Renal pelvis (tissue), 1 donor: ENCODE measurements at regions not wholly inside any gene's neighbourhood (a gene's known extent, or its start where the extent isn't known, plus 50 kb on each side); places are given as distances from the start of the nearest gene placed in this dataset.

Experiments used
- DNase-seq: peaks from one replicate; pipeline ENCODE4 v3.0.0-alpha.2; 2013

DNA sequence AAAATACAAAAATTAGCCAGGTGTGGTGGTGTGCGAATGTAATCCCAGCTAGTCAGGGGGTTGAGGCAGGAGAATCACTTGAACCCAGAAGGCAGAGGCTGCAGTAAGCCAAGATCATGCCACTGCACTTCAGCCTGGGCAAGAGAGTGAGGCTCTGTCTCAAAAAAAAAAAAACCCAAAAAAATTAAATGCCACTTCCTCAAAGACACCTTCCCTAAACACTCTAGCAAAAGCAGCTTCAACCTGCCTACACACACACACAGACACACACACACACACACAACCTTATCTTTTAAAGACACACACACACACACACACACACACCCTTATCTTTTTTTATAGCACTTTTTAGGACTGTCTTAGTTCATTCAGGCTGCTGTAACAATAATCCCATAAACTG, 201.7 kb upstream of the PSMD7 start:
- DNase-seq: no peak

DNA sequence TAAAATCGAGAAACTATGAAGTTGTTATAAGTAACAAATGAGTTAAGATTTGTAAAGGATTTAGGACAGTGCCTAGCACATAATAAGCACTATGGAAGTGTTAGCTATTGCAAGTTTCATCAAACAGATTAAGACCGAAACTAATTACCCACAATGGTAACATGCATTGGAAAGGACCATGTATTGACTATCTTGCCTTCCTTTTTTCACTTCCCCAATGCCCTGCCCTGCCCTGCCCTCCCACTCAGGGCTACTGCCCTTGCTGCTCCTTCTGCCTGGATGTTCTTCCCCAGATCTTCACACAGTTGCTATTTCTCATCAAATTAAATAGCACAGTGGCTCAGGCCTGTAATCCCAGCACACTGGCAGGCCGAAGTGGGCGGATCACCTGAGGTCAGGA, 202.1 kb upstream of the PSMD7 start:
- no peak for DNase-seq

DNA sequence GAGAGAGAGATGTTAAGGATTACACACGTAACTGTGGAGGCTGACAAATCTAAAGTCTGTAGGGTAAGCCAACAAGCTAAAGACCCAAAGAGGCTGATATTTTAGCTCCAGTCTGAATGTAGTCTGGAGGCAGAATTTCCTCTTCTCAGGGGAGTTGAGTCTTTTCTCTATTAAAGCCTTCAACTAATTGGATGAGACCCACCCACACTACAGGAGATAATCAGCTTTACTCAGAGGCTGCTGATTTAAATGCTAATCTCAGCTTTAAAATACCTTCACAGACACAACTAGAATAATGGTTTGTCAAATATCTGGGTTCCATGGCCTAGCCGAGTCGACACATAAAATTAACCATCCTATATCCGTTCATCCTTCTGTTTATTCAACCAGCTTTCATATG, 204.3 kb upstream of the PSMD7 start:
- no peak for DNase-seq

DNA sequence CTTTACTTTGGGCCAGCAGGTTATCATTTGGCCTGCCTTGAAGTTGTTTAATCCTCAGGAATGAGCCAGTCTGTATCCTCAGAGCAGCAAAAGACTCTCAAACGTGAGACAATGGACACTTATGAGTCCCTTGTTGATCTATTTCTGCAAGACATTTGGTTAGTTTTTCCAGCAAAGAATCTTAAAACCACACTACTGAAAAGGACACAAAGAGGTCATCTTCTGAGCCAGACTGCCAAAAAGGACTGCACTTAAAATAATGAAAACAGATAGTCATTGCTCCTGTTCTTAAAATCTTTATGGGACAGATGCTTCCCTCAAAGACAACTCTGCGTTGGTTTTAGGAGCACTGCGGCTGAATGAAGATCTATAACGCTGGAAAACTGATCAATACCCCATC, 205.7 kb upstream of the PSMD7 start:
- no peak for DNase-seq

DNA sequence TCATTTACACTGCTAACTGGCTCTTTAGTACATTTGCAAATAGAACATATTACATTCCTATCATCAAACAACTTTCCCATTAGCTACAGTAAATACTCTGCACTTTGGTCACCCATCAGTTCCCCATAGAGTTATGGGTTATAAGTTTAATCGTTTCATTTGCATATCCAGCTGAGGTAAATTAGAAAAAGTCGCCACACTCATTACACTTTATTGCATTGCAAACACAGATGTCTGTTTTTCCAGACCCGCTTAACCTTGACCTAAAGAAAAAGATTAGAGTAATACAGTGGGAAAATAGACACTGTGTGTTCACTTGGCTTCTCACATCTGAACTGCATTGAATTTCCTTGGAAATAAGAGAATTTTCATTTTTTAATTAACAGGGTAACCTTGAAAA, 213.1 kb upstream of the PSMD7 start:
- no peak for DNase-seq

DNA sequence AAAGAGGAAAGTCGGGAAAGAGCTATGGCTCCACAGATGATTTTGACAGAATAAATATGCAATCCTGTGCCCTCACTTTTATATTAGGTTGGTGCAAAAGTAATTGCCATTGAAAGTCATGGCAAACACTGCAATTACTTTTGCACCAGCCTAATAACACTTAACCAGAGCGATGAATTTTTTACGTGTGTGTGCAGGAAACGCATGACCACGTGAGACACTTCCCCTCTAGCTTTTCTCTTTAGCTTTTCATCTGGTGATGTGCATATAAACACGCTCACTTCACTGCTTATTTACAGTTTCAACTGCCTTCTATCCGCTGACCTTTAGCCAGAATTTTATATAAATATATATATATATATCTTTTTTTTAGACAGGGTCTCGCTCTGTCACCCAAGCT, 216.3 kb upstream of the PSMD7 start:
- no peak for DNase-seq

DNA sequence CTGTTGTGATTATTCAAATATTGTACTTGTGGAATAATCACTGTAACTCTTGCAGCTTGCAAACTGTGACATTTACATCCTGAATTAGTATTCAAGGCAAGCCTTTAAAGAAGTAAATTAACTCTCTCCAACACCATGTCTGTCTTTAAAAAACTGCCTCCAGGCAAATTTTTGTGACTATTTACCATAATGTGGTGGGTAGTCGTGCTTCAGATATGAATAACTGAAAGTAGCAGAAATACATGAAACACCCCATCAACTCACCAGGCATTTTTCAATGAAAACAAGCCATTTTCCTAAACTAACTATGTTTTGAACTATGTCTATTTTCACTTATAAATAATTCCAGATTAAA, 217.4 kb upstream of the PSMD7 start:
- no peak for DNase-seq

DNA sequence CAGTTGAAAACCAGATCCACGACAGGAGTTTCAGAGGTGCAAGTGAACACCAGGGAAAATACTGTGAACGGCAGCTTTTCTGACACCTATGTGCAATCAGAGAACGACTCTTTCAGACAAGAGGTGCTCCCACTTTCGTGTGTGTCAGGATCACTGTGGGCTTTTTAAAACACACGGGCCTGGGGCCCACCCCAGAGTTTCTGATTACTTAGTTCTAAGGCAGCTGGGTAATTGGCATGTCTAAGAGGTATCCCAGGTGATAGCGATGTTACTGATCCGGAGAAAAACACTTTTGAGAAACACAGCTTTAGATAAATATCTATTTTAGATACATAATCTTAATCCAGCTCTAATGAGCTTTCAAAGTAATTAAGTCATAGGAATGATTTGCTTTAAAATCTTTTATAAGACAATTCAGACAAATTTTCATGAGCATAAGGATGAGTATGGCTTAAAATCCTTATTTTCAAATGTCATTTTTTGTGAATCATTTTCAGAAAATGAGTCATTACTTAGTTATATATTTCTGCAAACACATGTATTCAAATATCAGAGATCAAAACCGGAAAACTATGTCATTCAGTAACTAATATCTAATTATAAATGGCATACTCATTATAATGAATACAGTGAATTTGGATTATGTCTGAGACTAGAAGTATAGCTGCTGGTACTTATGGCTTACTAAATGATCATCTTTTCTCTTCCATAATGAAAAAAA, 217.9 kb upstream of the PSMD7 start:
- DNase-seq: no peak

DNA sequence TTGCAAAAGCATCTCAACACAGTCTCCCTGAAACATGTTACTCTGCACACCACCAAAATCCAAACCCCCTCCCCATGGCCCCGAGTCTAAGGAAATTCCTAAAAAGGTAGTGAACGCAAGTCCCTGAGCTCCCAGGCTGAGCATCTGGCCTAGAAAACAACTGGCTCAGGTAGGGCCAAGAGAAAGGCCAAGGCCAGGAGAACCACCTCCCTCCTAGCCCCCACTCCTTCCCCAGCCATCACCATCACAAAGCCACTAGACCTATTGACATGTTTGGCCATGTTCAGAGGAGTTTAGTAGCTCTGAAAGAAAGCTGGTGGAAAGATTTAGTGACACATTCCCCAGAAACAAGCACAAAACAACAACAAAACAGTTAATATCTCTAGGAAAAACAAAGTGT, 220.0 kb upstream of the PSMD7 start:
- DNase-seq: no peak

DNA sequence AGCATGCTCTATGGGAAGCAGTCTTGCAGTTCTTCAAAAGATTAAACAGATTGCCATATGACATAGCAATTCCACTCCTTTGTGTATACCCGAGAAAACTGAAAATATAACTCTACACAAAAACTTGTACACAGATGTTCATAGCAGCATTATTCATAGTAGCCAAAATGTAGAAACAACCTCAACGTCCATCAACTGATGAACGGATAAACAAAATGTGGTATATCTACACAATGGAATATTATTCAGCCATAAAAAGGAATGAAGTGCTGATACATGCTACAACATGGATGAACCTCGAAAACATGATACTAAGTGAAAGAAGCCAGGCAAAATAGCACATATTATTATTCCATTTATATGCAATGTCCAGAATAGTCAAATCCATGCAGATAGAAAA, 221.2 kb upstream of the PSMD7 start:
- no peak for DNase-seq

DNA sequence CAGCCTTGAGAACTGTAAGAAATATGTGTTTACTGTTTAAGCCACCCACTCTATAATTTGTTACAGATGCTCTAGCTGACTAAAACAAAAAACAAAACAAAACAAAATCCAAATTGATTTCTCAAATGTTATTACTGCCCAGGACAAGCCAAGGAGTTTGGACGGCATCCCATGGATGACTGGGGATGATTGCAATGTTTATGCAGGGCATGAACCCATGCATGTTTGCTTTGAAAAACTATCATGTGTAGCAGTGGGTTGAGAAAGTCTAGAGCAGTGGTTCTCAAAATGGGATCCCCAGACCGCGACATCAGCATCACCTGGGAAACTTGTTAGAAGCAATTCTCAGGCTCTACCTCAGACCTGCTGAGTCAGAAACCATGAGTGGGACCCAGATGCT, 223.2 kb upstream of the PSMD7 start:
- no peak for DNase-seq

DNA sequence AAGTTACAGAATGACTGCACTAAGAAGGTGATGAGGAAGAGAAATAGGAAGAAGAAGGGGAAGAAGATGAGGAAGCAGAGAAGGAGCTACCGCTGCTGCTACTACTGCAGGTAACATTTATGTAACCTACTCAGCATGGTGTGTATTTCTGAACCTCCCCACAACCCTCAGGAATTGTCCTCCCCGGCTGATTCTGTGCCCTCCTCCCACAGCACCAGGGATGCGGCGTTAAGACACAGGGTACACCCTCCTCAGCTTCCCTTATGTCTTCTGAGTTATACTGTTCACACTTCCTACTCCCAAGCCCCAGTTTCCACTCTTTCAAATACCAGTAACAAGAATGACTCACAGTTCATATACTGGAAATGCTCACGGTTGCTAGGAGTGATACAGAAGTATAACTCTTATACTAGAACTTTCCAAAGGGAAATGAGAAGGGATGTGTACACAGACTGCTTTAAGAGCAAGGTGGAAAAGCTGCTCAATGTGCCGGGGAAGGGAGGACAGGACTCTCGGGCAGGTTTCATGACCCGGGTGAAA, 224.5 kb upstream of the PSMD7 start:
- DNase-seq: no peak

DNA sequence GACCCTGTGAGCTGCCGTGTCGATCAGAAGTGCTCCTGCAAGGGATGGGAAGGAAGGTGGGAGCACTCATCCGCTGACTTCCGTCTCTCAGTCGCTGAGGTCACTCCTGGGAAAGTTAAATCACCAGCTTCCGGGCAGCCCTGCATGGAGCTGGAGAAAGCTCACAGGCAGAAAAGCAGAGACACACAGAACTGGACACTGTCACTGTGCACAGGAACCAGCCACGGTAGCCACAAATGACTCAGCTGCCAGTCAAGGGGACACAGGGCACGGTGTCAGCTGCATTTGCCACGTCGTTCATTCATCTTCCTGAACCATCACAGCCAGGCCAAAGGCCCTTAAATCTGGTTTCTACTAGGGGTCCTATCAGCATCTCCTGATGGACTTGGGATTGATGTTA, 226.4 kb upstream of the PSMD7 start:
- DNase-seq: no peak

DNA sequence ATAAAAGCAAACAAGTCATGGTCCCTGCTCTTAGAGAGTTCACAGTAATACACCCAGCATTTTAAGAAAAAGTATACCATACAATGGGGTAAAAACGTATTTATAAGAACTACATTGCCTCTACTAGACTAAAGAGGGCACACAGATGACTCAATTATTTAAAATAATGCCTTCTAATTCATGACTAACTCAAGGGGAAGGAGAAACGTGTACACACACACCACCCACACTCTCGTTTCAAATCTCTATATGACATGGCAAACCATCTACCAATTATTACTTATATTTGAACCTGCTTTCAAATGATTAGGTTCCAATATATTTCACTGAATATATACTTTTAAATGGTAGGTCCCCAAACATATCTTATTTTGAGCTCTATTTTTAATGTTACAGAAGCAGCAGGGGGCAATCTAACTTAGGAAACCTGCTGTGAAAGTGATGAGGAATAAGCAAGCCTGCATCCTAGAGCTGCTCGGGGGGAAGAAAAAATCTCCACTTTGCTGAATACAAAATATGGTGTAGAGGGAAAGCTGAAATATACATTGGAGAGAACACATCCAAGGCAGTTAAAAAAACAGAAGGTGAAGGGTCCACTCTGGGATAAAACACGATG, 232.4 kb upstream of the PSMD7 start:
- no peak for DNase-seq

DNA sequence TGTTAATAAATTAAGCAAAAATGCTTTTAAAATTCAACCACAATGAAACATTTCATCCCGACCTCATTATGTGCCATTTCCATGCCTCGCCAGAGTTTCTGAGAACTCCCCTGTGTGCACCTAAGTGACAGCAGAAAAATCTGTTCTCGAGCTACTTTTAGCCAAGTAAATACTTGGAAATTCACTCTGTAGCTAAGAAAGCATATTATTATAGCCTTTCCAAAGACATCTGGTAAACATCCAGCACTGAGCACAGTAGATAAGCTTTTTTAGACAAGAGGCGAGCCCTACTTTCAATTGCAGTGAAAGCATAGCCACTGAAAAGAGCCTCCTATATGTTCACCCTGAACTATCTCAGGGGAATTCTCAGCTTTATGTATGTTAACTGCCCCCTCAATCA, 242.8 kb upstream of the PSMD7 start:
- no peak for DNase-seq

DNA sequence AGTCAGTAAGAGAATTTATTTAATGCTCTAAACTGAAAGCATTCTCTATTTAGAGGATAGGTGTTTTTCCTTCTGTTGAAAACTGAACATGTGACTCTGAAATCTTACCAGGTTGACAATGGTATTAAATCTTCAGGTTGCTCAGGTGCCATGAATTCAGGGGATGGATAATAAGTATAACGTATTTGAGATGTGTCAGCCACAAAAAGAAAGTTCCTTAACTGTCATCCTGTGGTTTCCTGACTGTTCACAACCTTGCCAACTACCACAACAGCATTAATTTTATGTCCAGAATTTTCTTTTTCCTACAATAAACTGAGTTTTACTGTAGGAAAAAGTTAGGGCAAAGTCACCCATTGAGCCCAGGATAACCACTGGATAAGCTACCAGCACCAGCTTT, 243.3 kb upstream of the PSMD7 start:
- DNase-seq: no peak

DNA sequence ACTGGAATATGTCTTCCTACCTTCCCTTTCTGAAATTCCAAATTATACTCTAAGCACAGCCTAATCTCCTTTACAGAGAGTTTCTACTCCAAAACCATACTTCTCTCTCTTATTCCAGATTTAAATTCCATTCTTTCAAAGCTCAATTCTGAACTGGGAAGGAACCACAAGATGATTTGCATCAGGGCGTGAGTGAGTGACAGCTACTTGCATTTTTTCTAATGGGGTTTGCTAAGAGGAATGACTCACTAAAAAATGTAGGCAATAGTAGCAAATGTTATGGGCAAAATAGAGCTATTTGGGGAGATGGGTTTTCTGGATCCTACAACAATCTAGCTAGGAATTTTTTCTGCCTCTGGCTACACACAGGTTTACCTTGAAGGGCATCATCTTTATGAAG, 244.6 kb upstream of the PSMD7 start:
- DNase-seq: no peak

DNA sequence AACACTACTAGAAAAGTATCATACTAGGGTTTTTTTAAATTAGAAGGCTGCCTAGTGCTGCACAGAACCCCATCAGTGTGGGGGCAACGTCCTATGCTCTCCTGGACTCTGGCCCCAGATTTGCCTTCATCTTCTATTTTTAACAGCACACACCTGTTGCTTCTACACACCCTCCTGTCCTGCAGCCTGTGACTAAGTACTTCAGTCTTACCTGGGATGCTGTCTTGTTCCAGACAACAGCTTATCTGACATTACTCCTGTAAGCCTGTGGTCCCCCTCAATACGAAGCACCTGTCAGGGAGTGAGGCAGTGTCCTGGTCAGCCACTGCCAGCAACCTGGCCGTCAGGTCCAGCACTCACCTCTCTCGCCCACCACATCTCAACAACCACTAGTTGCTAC, 247.6 kb upstream of the PSMD7 start:
- DNase-seq: no peak

DNA sequence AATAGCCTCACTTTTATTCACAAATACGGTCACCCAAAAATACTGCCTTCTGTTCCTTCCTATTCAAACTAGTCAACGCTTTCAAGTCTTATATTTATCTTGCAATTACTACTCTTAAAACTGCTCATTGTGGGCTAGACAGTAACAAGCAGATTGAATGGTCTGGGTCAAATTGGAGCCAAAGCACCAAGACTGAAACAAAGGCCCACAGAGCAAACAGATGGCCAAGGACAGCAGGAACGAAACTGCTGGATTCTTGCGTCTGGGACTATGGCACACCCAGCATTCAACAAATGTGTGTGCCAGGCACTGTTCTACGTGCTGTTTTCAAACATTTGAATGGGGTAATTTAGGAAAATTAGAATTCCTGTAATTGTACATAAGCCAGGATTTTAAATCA, 250.1 kb upstream of the PSMD7 start:
- DNase-seq: no peak

DNA sequence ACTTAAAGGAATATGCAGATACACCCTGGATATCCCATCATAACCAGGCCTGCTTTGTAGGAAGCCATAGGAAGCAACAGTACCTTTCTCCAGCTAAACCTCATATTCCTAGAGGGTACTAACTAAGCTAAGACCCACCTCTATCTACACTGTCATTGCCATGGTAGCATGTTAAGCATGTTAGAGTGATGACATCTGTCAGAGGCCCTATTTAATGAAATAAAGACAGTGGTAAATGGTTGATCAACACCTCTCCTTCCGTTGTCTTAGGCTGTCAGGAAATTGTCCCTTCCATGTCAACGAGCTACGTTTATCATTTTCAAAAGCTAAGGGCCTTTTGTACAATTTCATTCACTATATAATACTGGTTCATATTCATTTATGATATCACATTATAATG, 251.1 kb upstream of the PSMD7 start:
- no peak for DNase-seq

DNA sequence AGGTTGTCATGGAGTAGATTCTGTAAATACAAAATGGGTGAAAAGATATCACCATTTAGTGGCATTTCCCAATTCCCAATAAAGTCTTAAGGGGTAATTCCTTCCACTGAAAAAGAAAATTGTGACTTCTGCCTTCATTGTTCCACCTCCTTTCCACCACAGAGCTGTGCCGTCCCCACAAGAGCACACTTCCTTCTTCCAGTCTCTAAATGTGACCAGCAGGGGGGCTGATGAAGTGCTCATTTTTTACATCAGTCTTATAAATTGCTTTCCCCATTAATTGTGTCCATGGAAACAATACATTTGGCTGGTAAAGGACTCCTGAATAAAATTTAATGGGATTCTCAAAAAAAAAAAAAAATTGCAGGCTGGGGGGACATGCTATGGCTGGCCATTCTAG, 260.8 kb upstream of the PSMD7 start:
- DNase-seq: no peak

DNA sequence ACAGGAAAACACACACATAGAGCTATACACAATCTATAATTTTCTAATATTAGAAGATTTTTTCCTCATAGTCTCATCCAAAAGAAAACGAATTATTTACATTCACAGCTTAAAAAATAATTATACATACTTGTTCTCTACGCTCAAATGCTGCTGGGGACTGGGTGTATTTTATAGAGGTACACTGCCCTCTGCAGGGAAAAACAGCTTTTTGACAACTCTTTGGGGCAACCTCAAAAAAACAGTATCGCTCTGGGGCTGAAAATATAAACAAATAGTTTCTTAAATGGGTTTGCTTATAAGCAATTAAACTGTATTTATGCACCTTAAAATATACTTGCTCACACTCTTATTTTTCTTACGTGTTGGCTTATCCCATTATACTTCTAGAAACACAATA, 261.8 kb upstream of the PSMD7 start:
- no peak for DNase-seq

DNA sequence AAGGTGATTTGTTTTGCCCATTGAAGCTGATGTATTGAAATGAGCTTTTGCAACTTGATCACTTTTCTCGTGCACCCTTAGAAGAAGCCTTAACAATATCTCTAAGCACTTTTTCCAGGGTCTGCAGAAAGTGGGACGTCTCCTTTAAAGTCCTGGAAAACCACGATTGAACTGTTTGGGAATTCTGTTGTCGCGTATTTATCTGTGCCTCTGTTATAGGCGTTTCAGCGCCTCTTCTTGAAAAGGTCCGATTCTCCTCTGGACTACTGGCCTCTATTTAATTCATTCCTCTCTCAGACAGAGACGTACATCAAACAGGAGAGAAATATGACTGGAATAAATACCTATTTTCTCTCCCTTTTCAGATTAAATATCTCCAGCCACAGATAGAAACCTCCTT, 262.4 kb upstream of the PSMD7 start:
- no peak for DNase-seq

DNA sequence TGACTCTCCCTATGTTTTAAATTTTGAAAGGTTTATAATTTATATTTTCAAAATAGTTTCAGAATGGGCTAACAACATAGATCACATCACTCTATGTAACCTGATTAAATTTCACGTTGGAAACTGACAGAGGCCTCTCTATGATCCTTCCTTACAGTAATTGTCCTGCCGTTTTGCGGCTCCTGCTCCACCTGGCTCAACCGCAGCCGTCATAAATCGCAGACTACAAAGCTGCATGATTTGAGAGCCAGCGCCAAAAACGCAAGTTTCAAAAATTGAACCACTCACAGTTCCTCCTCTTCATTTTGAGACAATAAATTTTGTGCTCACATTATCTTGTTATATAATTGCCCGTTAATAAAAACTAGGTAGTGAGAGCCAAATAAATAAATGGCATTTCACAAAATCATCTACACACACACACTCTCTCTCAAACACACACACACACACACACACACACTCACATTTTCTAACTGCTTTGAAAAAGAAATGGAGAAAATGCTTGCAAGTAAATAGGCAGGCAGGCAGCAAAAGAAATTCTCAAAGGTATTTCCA, 263.1 kb upstream of the PSMD7 start:
- DNase-seq: no peak
